K562 (cell line): ENCODE measurements at regions not wholly inside any gene's neighbourhood (a gene's known extent, or its start where the extent isn't known, plus 50 kb on each side); places are given as distances from the start of the nearest gene placed in this dataset.

ENCODE experiments used
- ATAC-seq: fragments of 200-7000 bp; cut with Tn5 transposase; 3 replicates; pipeline ENCODE4 v1.9.1; 2020; ENCODE audit warnings: moderate library complexity
- BruUV-seq: library from RNA; stranded (reverse); fragments of 400-500 nt; replicated peaks from 2 replicates; lab custom pipeline; 2021; lab: Mats Ljungman, UMichigan
- CTCF ChIA-PET: fragments of 300-600 bp; formaldehyde crosslinking; extraction: SDS; loops from one replicate; lab custom pipeline; 2021; ENCODE audit warnings: low intra/inter-chr PET ratio; lab: Yijun Ruan, JAX
- POLR2A ChIA-PET: fragments of 300-600, 350-650 bp; sonication (Branson Sonifier 250); formaldehyde crosslinking; extraction: SDS; loops from one replicate; lab custom pipeline; 2021; ENCODE audit warnings: antibody characterized with exemption, inconsistent platforms; lab: Yijun Ruan, JAX
- DNase-seq, 4 experiments: peaks; one replicate each; pipeline versions ENCODE4 v3.0.0 to v3.0.0-alpha.2; 2011 to 2018; ENCODE audit warnings: low spot score in 3 of 4, mixed read lengths in 3 of 4; ENCODE audit errors: extremely low read depth in 1 of 4
- FAIRE-seq: peaks from 2 replicates; lab custom pipeline; 2011; peaks lifted over from hg19 to GRCh38; lab: Jason Lieb, UNC
- H2AFZ ChIP-seq: 2 replicates; pipeline ENCODE4 v1.6.0; 2011; ENCODE audit warnings: low read depth, low read length, control low read depth, inconsistent platforms
- H3K27ac ChIP-seq: fragments of 200-600 bp; 3 replicates; pipeline ENCODE4 v1.8.0; 2011; ENCODE audit warnings: low read depth, mild to moderate bottlenecking, control low read depth, inconsistent platforms, low read length, moderate library complexity, mixed read lengths; ENCODE audit errors: extremely low read depth
- H3K27me3 ChIP-seq, 2 experiments: fragments of 300-600 bp in 1 of 2; 2 replicates in 1 of 2; 3 replicates in 1 of 2; pipeline versions ENCODE4 v1.6.0 to v1.8.0; 2011; ENCODE audit warnings: inconsistent platforms in 2 of 2, low read length in 2 of 2, mild to moderate bottlenecking in 1 of 2, mixed read lengths in 1 of 2, moderate library complexity in 1 of 2; ENCODE audit not compliant: control insufficient read depth in 2 of 2, insufficient read depth in 2 of 2
- H3K36me3 ChIP-seq: fragments of 300-600 bp; 3 replicates; pipeline ENCODE4 v1.8.0; 2011; ENCODE audit warnings: mild to moderate bottlenecking, low read length, inconsistent platforms; ENCODE audit not compliant: control insufficient read depth, insufficient read depth
- H3K4me1 ChIP-seq, 2 experiments: fragments of 200-600 bp in 1 of 2; replicated peaks in 1 of 2; 2 replicates in 1 of 2; 3 replicates in 1 of 2; pipeline versions ENCODE4 v1.5.1 to v1.8.0; 2011; ENCODE audit warnings: inconsistent platforms in 2 of 2, low read length in 2 of 2, mild to moderate bottlenecking in 1 of 2, mixed read lengths in 1 of 2, moderate library complexity in 1 of 2; ENCODE audit not compliant: control insufficient read depth in 2 of 2, insufficient read depth in 2 of 2
- H3K4me2 ChIP-seq: 2 replicates; pipeline ENCODE4 v1.6.1; 2011; ENCODE audit warnings: low read length, control low read depth, inconsistent platforms, mixed read lengths; ENCODE audit not compliant: insufficient read depth
- H3K4me3 ChIP-seq: fragments of 200-600 bp; sonication (generic), shearing (Covaris generic); 2 replicates; pipeline ENCODE4 v1.5.1; 2016; ENCODE audit warnings: control low read depth, inconsistent platforms
- H3K79me2 ChIP-seq: fragments of 200-600 bp; 3 replicates; pipeline ENCODE4 v1.8.0; 2011; ENCODE audit warnings: low read length, inconsistent platforms; ENCODE audit not compliant: control insufficient read depth, insufficient read depth
- H3K9ac ChIP-seq, 2 experiments: 2 replicates each; pipeline versions ENCODE4 v1.6.0 to v1.6.1; 2011; ENCODE audit warnings: low read depth in 2 of 2, low read length in 2 of 2, control low read depth in 1 of 2, inconsistent platforms in 1 of 2, mild to moderate bottlenecking in 1 of 2, mixed read lengths in 1 of 2; ENCODE audit not compliant: insufficient read depth in 1 of 2
- H3K9me1 ChIP-seq: one replicate; pipeline ENCODE4 v1.6.0; 2011; ENCODE audit warnings: inconsistent platforms, mild to moderate bottlenecking, low read length, moderate library complexity; ENCODE audit not compliant: control insufficient read depth, insufficient read depth
- H3K9me3 ChIP-seq: replicated peaks from 2 replicates; pipeline ENCODE4 v1.5.1; 2011; ENCODE audit warnings: low read depth, low read length, inconsistent platforms; ENCODE audit not compliant: control insufficient read depth, insufficient read depth
- H4K20me1 ChIP-seq: replicated peaks from 2 replicates; pipeline ENCODE4 v1.6.1; 2011; ENCODE audit warnings: low read length, inconsistent platforms, mixed read lengths; ENCODE audit not compliant: control insufficient read depth, insufficient read depth
- ASH1L ChIP-seq: fragments of 450-650 bp; IDR thresholded peaks from 2 replicates; pipeline ENCODE4 v1.6.1; 2018; ENCODE audit warnings: borderline replicate concordance, mild to moderate bottlenecking, low read depth; ENCODE audit not compliant: partially characterized antibody
- CHAMP1 ChIP-seq: fragments of 450-650 bp; IDR thresholded peaks from 2 replicates; pipeline ENCODE4 v1.6.1; 2016; ENCODE audit warnings: mild to moderate bottlenecking
- FUS ChIP-seq: fragments of 200-400 bp; formaldehyde crosslinking; optimal IDR thresholded peaks from 2 replicates; pipeline ENCODE3; 2017; ENCODE audit warnings: low read depth, low read length
- KHSRP ChIP-seq: fragments of 450-650 bp; IDR thresholded peaks from 2 replicates; pipeline ENCODE4 v1.6.1; 2017
- MCM5 ChIP-seq: fragments of 450-650 bp; IDR thresholded peaks from 2 replicates; pipeline ENCODE4 v1.6.1; 2016; ENCODE audit warnings: low read depth
- MEIS2 ChIP-seq: fragments of 450-650 bp; IDR thresholded peaks from 2 replicates; pipeline ENCODE4 v1.6.1; 2014; ENCODE audit warnings: mild to moderate bottlenecking; ENCODE audit not compliant: partially characterized antibody
- NFATC3 ChIP-seq: fragments of 450-650 bp; IDR thresholded peaks from 2 replicates; pipeline ENCODE4 v1.6.1; 2017; ENCODE audit warnings: mild to moderate bottlenecking
- RBM15 ChIP-seq: fragments of 200-400 bp; formaldehyde crosslinking; IDR thresholded peaks from 2 replicates; pipeline ENCODE4 v1.6.1; 2018; ENCODE audit warnings: mild to moderate bottlenecking, low read length, moderate library complexity; ENCODE audit not compliant: insufficient read depth
- RBM39 ChIP-seq: fragments of 200-400 bp; formaldehyde crosslinking; optimal IDR thresholded peaks from 2 replicates; pipeline ENCODE3; 2018; ENCODE audit warnings: low read depth, low read length
- SMAD1 ChIP-seq: fragments of 150-350 bp; IDR thresholded peaks from 2 replicates; pipeline ENCODE4 v1.6.1; 2014; ENCODE audit warnings: low read length, low read depth; ENCODE audit not compliant: partially characterized antibody
- SUPT5H ChIP-seq: fragments of 450-650 bp; IDR thresholded peaks from 2 replicates; pipeline ENCODE4 v1.6.1; 2016
- TCF3 ChIP-seq: sonication (generic); formaldehyde crosslinking; IDR thresholded peaks from 2 replicates; pipeline ENCODE4 v1.4.0; 2020; ENCODE audit warnings: mild to moderate bottlenecking, missing genetic modification reagents
- ZNF232 ChIP-seq: sonication (generic); formaldehyde crosslinking; IDR thresholded peaks from 2 replicates; pipeline ENCODE4 v1.8.0; 2022; ENCODE audit warnings: mild to moderate bottlenecking, missing genetic modification reagents
- ZNF277 ChIP-seq: fragments of 250-450 bp; sonication (Bioruptor Pico); IDR thresholded peaks from 2 replicates; pipeline ENCODE4 v1.8.0; 2022; ENCODE audit warnings: inconsistent platforms, mild to moderate bottlenecking, moderate library complexity, borderline replicate concordance
- ZNF347 ChIP-seq: fragments of 450-650 bp; formaldehyde crosslinking; IDR thresholded peaks from 2 replicates; pipeline ENCODE4 v1.4.0; 2020; ENCODE audit warnings: low read depth, mild to moderate bottlenecking, moderate library complexity
- in situ Hi-C: fragments of 300-500 bp; cut with MboI; formaldehyde crosslinking; loops from 4 replicates; pipeline ENCODE4 v1.15.0; 2018; ENCODE audit warnings: inconsistent platforms, mixed read lengths
- intact Hi-C: fragments of 100-400 bp; cut with micrococcal nuclease; formaldehyde crosslinking; loops from 2 replicates; pipeline ENCODE4 v1.14.2; 2022

GRCh38 chr9:77125665-77126064, 51.7 kb upstream of the VPS13A start:
- intact Hi-C loops (no loop called here), in situ Hi-C loops (no loop called here)
- no peaks in the 10 kb centered on the region for H3K79me2 ChIP-seq
- FAIRE-seq (no peak), ATAC-seq (no peak), DNase-seq (no peak)
- no peak for TF ChIP-seq NFATC3
- TF ChIP-seq SUPT5H, result no peak
- TF ChIP-seq RBM39, result no peak
- no peak for TF ChIP-seq KHSRP
- TF ChIP-seq ZNF277 (CRISPR knock-in tag), result no peak
- TF ChIP-seq RBM15, result no peak
- no peak for TF ChIP-seq ASH1L
- TF ChIP-seq MEIS2, result no peak
- no peak for TF ChIP-seq ZNF347 (CRISPR knock-in tag)
- TF ChIP-seq FUS, result no peak
- no peak for TF ChIP-seq TCF3 (CRISPR knock-in tag)
- TF ChIP-seq ZNF232 (CRISPR knock-in tag), result no peak
- TF ChIP-seq CHAMP1, result no peak
- no peak for TF ChIP-seq MCM5
- TF ChIP-seq SMAD1, result no peak
- H3K4me2 ChIP-seq, result no peak overlapping the region
- no peak overlapping the region for H3K27ac ChIP-seq
- CTCF ChIA-PET, result no interaction called here
- no peaks in the 10 kb centered on the region for H3K4me1 ChIP-seq
- no peaks in the 10 kb centered on the region for H3K9me1 ChIP-seq
- H3K27me3 ChIP-seq, result no peaks in the 10 kb centered on the region
- no peaks in the 10 kb centered on the region for H4K20me1 ChIP-seq
- H3K9ac ChIP-seq, result no peak overlapping the region
- no peak overlapping the region for H3K4me3 ChIP-seq
- no peak overlapping the region for H2AFZ ChIP-seq
- no peaks in the 10 kb centered on the region for H3K36me3 ChIP-seq
- POLR2A ChIA-PET, result no interaction called here
- BruUV-seq, result no TSS peak
- H3K9me3 ChIP-seq, result no peaks in the 10 kb centered on the region; the same call in 1 of the 2 replicates
